Lower lobe of right lung (tissue), 2 donors: ENCODE measurements at regions not wholly inside any gene's neighbourhood (a gene's known extent, or its start where the extent isn't known, plus 50 kb on each side); places are given as distances from the start of the nearest gene placed in this dataset.

Source experiments
- ATAC-seq, 2 donors: fragments of 200-7000 bp; cut with Tn5 transposase; one replicate each; pipeline ENCODE4 v1.9.1; 2020 to 2022; ENCODE audit warnings: mild to moderate bottlenecking in 2 of 2, moderate library complexity in 2 of 2
- DNase-seq: peaks from one replicate; pipeline ENCODE4 v3.0.0-alpha.2; 2020
- H3K27ac ChIP-seq: fragments of 200-600 bp; one replicate; pipeline ENCODE4 v1.8.0; 2022
- H3K27me3 ChIP-seq: fragments of 200-600 bp; one replicate; pipeline ENCODE4 v1.8.0; 2022; ENCODE audit warnings: low read depth
- H3K36me3 ChIP-seq: fragments of 200-600 bp; one replicate; pipeline ENCODE4 v1.8.0; 2022; ENCODE audit warnings: mild to moderate bottlenecking
- H3K4me1 ChIP-seq: fragments of 200-600 bp; one replicate; pipeline ENCODE4 v1.8.0; 2022
- H3K4me3 ChIP-seq: fragments of 200-600 bp; one replicate; pipeline ENCODE4 v1.8.0; 2022; ENCODE audit warnings: mild to moderate bottlenecking
- H3K9me3 ChIP-seq: fragments of 200-600 bp; one replicate; pipeline ENCODE4 v1.8.0; 2022
- intact Hi-C: fragments of 100-400 bp; cut with DNase I; formaldehyde crosslinking; loops from one replicate; pipeline ENCODE4 v1.11.0; 2022
- TF ChIP-seq, protein P1 (sequence below): fragments of 200-600 bp; IDR thresholded peaks from one replicate; pipeline ENCODE4 v1.8.0; 2022; ENCODE audit warnings: antibody characterized with exemption, mild to moderate bottlenecking
- donor health status: DM: no; HTN: yes; CAD: no; lungs with severe emphysema.

DNA sequence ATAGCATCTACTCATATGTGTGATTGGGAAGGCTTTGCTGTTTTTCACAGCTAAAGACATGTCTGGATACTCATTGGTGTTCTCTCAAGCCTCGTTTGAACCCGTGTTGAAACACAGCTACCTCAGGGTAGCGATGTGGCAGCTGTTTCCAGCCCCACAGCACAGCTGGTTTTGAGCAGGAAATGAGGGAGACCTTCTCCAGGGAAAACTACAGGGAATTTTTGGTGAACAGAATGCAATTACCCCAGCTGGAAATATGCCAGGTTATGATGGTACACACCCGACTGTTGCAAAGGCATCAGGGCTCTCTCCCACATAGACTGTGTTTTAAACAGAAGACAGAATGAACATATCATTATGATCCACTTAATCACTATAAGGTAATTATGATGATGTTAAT lies 828.9 kb downstream of the VRK1 start:
- H3K27ac ChIP-seq = no peak overlapping the region
- H3K27me3 ChIP-seq = no peaks in the 10 kb centered on the region
- H3K9me3 ChIP-seq = no peaks in the 10 kb centered on the region
- ATAC-seq (no peak), DNase-seq (no peak)
- TF ChIP-seq, protein P1, sequence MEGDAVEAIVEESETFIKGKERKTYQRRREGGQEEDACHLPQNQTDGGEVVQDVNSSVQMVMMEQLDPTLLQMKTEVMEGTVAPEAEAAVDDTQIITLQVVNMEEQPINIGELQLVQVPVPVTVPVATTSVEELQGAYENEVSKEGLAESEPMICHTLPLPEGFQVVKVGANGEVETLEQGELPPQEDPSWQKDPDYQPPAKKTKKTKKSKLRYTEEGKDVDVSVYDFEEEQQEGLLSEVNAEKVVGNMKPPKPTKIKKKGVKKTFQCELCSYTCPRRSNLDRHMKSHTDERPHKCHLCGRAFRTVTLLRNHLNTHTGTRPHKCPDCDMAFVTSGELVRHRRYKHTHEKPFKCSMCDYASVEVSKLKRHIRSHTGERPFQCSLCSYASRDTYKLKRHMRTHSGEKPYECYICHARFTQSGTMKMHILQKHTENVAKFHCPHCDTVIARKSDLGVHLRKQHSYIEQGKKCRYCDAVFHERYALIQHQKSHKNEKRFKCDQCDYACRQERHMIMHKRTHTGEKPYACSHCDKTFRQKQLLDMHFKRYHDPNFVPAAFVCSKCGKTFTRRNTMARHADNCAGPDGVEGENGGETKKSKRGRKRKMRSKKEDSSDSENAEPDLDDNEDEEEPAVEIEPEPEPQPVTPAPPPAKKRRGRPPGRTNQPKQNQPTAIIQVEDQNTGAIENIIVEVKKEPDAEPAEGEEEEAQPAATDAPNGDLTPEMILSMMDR = no peak
- no peaks in the 10 kb centered on the region for H3K36me3 ChIP-seq
- no peak overlapping the region for H3K4me3 ChIP-seq
- intact Hi-C loops = no loop called here
- no peaks in the 10 kb centered on the region for H3K4me1 ChIP-seq

DNA sequence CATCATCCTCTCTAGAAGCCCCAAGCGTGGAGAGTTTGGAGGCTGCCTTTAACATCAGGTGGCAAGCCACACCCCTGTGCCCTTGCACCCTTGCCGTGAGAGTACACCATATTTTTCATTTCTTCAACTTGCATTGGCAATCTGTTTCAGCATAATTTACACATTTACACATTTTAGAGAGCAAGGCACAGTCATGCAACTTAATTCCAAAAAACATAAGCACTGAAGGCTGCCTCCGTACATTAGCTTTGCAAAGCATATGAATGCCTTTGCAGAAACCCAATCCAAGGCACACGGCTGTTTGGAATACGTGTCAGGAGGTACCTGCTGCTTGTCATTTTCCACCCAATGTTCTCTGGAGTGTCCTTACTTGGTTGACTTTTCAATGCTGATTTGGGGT lies 833.1 kb downstream of the VRK1 start:
- no peak overlapping the region for H3K27ac ChIP-seq
- ATAC-seq = no peak
- intact Hi-C loops = no loop called here

DNA sequence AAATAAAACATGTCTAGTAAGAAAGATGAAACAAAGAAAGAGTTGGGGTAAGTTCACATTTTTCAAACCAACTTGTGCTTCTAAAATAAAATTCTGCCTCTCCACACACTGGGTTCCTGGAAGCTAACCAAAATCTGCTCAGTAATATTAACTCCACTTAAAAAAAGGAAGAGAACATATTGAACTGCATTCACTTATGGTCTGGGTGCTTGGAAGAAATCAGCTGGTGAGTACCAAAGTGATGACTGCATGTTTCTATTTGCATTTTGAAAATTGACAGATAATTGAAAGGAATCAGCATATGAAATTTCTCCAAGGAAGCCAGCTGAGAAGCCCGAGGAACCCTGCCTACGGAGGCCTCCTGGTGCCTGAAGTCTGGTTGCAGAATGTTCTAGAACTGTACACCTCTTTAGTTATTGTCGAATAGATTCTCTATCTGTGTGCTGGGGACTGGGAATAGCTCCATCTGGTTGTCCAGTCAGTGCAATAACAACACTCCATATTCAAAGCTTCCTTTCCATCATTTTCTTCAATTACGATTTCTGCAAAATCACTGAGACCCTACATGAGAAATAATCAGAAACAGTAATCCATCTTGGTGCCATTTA lies 836.1 kb downstream of the VRK1 start:
- ATAC-seq = no peak
- Histone ChIP-seq H3K4me1 (no peaks in the 10 kb centered on the region), H3K36me3 (no peaks in the 10 kb centered on the region), H3K9me3 (no peaks in the 10 kb centered on the region), H3K27ac (no peak overlapping the region), H3K27me3 (no peaks in the 10 kb centered on the region), H3K4me3 (no peak overlapping the region)
- intact Hi-C loops = no loop called here
- TF ChIP-seq, protein P1 = no peak
- no peak for DNase-seq

More for the DNA sequence above, 833.1 kb downstream of the VRK1 start:
- Histone ChIP-seq H3K4me3 (no peak overlapping the region), H3K4me1 (no peaks in the 10 kb centered on the region), H3K36me3 (no peaks in the 10 kb centered on the region), H3K27me3 (no peaks in the 10 kb centered on the region), H3K9me3 (no peaks in the 10 kb centered on the region)
- TF ChIP-seq, protein P1 = no peak
- no peak for DNase-seq

DNA sequence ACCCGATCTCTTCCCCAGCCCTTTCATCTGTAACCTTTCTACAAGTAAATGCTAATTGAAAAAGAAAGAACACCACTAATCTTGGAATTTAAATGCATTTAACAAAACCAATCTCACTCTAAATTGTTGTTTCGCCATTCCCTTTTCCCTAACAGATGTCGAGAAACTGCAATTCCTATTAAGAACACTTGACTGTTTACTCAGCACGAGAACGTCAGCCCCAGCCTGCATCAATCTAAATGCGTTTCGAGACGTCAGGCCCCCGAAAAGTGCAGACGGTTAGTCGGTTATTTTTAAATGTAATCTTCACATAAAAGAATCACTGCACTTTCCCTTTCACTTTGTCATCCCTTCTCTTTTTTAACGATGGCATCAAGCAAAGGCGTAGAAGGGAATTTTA lies 837.6 kb downstream of the VRK1 start:
- DNase-seq (no peak), ATAC-seq (no peak)
- Histone ChIP-seq H3K9me3 (no peaks in the 10 kb centered on the region), H3K4me1 (no peaks in the 10 kb centered on the region), H3K27ac (no peak overlapping the region), H3K27me3 (no peaks in the 10 kb centered on the region), H3K4me3 (peak overlapping the region; percentile 4), H3K36me3 (no peaks in the 10 kb centered on the region)
- intact Hi-C loops = no loop called here
- TF ChIP-seq, protein P1 = no peak

DNA sequence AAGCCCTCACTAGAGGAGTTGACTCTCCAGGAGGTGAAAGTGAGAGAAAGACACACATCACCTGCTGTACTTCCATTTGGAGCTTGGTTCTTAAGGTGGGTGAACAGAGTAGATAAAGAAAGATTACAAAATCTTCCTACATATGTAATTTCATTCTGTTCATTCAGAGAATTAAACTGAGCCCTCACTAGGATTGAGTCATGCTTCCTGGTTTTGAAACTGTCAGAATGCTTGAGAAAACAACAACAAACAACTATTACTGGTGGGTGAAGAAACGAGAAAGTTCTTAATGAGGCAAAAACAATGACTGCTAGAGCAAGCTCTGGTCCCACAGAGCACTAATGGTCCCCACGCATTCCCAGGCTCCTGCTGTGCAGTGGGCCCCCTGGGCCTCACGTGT lies 841.7 kb downstream of the VRK1 start:
- no peak overlapping the region for H3K4me3 ChIP-seq
- no peaks in the 10 kb centered on the region for H3K9me3 ChIP-seq
- DNase-seq = no peak
- H3K27ac ChIP-seq = no peak overlapping the region
- ATAC-seq = no peak
- intact Hi-C loops = no loop called here
- no peaks in the 10 kb centered on the region for H3K36me3 ChIP-seq
- no peaks in the 10 kb centered on the region for H3K4me1 ChIP-seq
- TF ChIP-seq, protein P1 = no peak
- H3K27me3 ChIP-seq = no peaks in the 10 kb centered on the region
